ENCODE measurements at regions not wholly inside any gene's neighbourhood (a gene's known extent, or its start where the extent isn't known, plus 50 kb on each side); places are given as distances from the start of the nearest gene placed in this dataset.
A peak's percentile ranks its signal among the peaks of the same experiment; 100 is the strongest.

GRCh38 chr5:143761663-143762062 is 50.3 kb upstream of the HMHB1 start:
- DNase-seq: no peak

- no peak for DNase-seq
Observed at GRCh38 chr5:143760755-143761154, 51.2 kb upstream of the HMHB1 start.

- DNase-seq: no peak
Observed at GRCh38 chr5:143760131-143760505, 51.8 kb upstream of the HMHB1 start.

GRCh38 chr5:143759396-143760130 is 52.4 kb upstream of the HMHB1 start:
- no peak for DNase-seq

- DNase-seq: no peak
Observed at GRCh38 chr5:143758750-143759149, 53.2 kb upstream of the HMHB1 start.

- peak in 1 of 51 donors; percentile 11 for DNase-seq
Observed at GRCh38 chr5:143758015-143758414, 53.9 kb upstream of the HMHB1 start.

- DNase-seq: no peak
Observed at GRCh38 chr5:143757116-143757515, 54.8 kb upstream of the HMHB1 start.

GRCh38 chr5:143755966-143756365 is 56.0 kb upstream of the HMHB1 start:
- no peak for DNase-seq

- DNase-seq: no peak
Observed at GRCh38 chr5:143752165-143752850, 59.7 kb upstream of the HMHB1 start.

- no peak for DNase-seq
Observed at GRCh38 chr5:143751342-143751741, 60.6 kb upstream of the HMHB1 start.

GRCh38 chr5:143749581-143750205 is 62.3 kb upstream of the HMHB1 start:
- DNase-seq: no peak

- DNase-seq: no peak
Observed at GRCh38 chr5:143748516-143748915, 63.4 kb upstream of the HMHB1 start.

GRCh38 chr5:143742951-143743350 is 69.0 kb upstream of the HMHB1 start:
- DNase-seq: no peak

GRCh38 chr5:143741421-143741820 is 70.5 kb upstream of the HMHB1 start:
- no peak for DNase-seq

GRCh38 chr5:143740956-143741355 is 71.0 kb upstream of the HMHB1 start:
- DNase-seq: no peak

GRCh38 chr5:143739746-143740145 is 72.2 kb upstream of the HMHB1 start:
- DNase-seq: no peak

- DNase-seq: no peak
Observed at GRCh38 chr5:143738417-143739401, 73.3 kb upstream of the HMHB1 start.

GRCh38 chr5:143737062-143737461 is 74.9 kb upstream of the HMHB1 start:
- DNase-seq: no peak

GRCh38 chr5:143734456-143734780 is 77.5 kb upstream of the HMHB1 start:
- DNase-seq: no peak

- DNase-seq: no peak
Observed at GRCh38 chr5:143733665-143734455, 78.1 kb upstream of the HMHB1 start.

- no peak for DNase-seq
Observed at GRCh38 chr5:143732402-143732801, 79.6 kb upstream of the HMHB1 start.
